ENCODE measurements at regions not wholly inside any gene's neighbourhood (a gene's known extent, or its start where the extent isn't known, plus 50 kb on each side); places are given as distances from the start of the nearest gene placed in this dataset.

DNA sequence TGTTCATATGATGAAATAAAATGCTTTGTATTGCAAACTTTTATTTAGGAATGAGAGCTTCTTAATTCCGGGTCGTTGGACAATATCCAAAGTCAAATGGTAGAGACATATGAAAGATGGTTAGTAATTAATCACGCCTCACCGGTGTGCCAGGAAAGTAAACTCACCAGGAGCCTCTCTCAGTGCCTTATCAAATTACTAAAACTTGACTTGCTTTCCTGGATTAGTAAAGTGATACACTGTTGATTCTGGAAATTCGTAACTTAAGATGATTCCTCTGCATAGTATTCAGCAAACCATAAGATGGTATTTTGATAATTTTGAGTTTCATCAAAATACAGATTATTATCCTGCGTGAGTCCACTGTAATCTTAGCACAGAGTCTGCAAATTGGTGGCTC is 115.2 kb downstream of the PAX1 start:
- no peak for DNase-seq

DNA sequence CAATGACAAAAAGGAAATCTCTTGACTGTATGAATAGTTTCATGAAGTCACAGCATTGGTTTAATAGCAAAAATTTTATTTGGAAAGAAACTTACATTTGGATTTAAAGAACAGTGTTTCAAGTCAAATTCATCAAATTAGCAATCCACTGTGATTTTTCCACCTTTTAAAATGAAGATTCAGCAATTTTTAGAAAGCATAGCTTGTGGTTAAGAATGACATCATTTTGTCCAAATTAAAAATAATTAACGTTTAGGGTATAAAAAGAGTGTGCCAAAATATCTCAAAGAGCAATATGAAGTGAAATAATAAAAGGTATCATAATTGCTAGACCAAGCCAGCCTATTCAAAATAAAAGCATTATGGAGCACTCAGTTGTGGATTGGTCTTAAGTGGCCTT is 114.6 kb downstream of the PAX1 start:
- no peak for DNase-seq

DNA sequence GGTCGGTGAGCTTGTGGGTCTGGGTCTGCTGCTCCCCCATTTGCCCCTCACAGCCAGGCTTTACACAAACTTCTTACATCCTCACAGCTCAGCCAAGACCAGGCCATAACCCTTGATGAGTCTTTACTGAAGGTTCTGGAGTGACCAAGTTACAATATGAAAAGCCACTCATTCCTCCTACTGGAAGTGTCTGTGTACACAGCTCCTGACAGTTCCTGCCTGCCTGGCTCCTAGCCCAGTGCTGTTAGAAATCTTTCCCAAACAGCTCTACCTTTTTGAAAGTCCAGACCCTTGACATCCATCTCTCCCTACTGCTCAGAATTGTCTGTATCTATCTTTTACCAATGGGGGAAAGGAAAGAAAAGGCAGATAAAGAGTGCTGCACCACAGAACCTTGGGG is 106.9 kb downstream of the PAX1 start:
- no peak for DNase-seq

DNA sequence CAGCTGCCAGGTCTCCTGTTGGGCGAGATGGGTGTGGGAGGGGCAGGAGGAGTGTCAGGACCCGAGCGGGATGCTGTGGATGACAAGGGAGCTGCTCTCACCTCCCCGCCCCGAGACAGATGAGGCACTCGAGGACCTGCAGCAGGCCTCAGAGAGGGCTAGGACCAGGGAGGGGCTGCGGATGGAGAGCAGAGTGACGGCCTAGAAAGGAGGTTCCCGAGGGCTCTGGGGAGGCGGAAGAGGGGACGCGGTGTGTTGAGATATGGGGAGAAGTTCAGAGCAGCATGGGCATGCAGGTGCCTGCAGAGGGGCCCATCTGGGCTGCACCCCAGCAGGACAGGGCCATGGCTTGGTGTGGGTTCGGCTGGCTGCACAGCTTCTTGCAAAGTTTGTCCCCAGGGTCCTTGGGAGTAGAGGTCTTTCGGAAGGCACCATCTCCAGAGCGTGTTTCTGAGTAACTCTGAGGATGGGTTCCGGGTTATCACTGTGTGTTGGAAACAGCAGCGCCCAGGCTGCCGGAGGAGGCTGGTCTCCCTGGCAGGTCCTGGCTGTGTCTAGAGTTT is 104.6 kb downstream of the PAX1 start:
- no peak for DNase-seq

DNA sequence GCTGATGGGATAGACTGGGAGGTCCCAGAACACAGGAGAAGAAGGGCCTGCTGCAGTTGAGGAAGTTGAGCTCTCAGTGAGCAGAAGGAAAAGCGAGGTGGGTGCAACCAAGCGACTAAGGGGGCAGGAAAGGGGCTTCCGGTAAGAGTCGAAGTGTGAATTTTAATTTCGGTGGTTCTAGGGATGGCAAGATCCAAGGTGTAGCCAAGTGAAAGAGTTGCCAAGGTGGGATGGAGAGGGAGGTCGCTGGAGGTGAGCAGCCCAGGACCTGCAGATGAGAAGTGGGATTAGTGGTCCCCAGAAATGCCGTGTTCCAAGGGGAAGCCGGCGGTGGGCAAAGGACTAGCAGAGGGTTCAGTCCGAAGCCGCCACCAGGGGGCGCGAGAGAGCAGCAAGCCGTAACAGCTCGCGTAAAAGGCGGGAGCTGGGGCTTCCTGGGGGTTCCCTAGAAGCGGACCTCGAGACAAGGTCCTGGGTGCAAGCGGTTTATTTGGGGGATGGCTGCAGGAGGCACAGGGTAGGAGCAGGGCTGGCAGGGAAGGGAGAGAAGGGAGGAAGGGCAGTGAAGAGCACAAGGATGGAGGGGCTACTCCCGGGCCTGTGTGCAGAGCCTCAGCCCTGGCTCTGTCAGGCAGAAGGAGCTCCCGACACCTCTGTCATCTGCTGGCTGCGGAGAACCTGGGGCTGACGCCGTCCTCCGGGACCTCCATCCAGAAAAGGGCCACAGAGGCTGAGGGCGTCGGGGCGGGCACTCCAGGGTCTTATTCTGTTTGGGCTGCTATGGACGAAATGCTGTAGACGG is 103.6 kb downstream of the PAX1 start:
- peak; percentile 12 for DNase-seq

DNA sequence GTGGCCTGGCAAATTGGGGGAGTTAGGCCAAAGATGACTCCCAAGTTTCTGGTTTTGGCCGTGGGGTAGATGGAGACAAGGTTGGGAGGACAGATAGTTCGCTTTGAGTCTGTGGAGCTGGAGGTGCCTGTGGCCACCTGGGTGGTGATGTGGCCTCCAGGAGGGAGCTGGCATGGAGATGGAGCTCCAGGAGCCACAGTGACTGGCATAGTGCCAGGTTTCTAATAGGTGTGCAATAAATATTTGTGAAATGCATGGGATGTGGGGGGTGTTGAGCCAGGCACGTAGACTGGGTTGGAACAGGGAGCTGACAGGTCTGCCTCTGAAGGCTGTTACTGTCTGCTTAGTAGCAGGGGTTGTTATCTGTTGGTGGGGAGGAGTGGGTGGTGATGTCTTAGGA is 102.7 kb downstream of the PAX1 start:
- DNase-seq, result no peak

DNA sequence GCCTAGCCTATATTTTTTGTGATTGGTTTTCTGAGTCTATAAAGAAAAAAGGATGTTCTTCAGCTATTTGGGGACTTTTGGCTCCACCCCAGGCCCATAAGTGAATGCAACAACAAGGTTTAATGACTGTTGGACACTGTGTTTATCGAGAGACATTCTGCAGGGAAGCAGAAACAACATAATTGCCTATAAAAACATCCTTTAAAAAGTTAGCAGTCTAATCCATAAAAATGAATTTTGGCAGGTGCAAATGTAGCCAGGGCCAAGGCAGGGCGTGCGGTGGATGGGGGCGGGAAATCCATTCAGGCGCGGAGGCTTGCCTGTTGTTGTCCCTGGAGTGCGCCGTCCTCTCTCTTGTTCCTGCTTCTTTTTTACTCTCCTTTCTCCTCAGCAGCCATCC is 99.3 kb downstream of the PAX1 start:
- DNase-seq, result no peak

DNA sequence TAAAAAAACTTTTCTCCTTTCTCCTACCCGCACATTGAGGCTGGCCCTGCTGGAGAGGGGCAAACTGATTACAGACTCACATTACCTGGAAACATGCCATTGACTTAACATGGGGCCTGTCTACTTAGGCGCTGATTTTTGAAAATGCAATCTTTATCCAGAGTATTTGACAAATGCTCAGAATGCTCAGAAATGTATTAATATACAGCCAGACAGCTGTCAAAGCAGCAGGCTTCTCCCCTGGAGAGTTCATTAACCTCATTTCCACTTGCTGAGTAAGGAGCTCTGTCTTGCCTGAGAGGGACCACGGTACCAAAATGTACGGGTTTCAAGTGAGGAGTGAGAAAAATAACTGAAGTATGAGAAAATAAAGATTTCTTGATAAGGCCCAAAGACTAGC is 95.7 kb downstream of the PAX1 start:
- DNase-seq, result no peak

DNA sequence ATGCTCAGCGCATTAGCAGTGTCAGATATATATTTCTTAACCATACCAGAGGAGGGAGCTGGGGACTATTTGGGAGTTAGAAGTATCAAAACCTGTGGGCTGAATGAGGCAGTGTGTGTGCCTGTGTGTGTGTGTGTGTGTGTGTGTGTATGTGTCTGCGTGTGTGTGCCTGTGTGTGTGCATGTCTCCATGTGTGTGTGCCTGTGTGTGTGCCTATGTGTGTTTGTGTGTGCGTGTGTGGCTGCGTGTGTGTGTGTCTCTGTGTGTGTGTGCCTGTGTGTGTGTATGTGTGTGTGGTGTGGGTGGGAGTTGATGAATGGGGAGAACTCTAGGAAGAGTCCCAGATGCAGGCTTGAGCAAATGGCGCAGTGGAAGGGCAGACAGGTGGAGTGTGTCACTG is 92.9 kb downstream of the PAX1 start:
- DNase-seq, result no peak

DNA sequence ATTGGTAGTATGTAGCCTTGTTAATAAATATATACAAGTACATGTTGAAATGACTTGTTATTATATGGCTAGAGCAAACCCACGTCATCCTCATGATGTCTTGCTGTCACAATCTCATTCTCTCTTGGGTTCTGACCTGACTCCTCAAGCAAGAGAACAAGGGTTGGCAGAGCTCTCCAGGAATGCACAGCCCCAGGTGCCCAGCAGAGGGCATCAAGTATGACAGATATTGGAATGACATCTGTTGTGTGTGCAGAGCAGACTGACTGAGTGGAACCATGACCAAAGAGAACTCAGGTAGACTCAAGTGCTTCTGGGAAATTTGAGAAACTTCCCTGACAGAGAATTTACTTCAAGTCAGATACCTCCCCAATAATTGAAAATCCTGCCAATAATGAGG is 90.6 kb downstream of the PAX1 start:
- DNase-seq, result no peak

DNA sequence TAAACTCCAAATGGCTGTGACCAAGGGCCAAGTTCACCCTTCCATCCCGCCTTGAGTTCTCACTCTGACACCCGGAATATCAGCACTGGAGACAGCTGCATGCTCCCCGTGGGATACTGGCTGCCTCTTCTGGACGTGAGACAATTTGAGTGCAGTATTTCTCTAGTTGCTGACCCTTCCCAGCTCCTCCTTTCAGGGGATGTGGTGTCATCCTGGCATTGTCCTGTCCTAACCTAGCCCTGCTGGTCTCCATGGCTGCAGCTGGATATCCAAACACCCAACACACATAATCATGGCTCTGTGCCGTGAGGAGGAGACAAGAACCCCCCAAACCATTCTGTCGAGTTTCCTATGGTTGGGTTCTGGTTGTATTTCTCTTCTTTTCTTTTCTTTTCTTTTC is 82.6 kb downstream of the PAX1 start:
- no peak for DNase-seq

DNA sequence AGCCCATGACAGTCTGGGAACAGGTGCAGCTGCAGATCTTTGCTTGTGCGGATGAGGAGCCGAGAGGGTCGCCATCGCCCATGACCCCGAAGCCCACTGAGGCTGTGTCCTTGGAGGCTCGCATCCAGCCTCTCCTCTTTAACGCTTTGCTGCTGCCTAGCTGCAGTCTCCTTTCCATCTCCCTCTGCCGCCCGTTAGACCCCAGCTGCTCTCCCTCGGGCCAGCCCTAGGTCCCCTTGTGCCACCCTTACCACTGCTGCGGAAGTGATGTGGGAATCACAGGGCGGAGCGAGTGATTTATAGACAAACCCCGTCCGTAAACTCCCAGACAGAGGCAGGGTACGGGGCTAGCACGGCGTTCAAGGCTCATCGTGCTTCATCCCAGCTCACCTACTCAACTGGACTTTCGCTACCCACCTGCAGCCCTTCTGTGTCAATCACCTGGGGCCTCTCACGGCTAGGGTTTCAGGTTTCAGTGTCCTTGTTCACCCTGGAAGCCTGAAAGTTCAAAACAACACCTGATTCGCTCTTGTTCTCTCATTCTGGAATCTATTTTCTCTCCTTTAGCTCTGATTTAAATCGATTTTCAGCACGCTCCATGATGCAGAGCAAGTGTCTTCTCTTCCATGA is 76.1 kb downstream of the PAX1 start:
- DNase-seq, result no peak

DNA sequence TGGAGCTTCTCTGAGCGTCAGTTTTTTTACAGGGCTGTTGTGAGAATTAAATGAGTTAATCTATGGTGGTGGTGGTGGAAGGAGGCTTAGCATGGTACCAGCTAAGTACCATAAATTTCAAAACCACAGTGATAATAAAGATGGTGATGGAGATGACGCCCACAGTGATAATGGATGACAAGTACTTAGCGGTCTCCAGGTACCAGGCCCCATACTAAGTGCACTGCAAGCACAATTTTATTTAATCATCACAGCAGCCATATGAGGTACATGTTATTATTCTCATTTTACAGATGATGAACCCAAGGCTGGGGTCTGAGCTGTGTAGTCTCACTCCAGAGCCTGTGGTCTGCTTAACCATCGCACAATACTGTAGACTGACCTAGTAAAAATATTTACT is 75.1 kb downstream of the PAX1 start:
- no peak for DNase-seq
